Stomach (tissue), 8 donors: ENCODE measurements at regions not wholly inside any gene's neighbourhood (a gene's known extent, or its start where the extent isn't known, plus 50 kb on each side); places are given as distances from the start of the nearest gene placed in this dataset.

Source experiments
- DNase-seq, 2 donors: peaks; one replicate each; pipeline versions ENCODE4 v3.0.0 to v3.0.0-alpha.2; 2013 to 2019
- H3K27ac ChIP-seq, 5 donors: fragments of 200-600 bp in 4 of 5; sonication (generic) in 4 of 5; one replicate each; pipeline ENCODE4 v1.5.1; 2013 to 2019; ENCODE audit warnings: mild to moderate bottlenecking in 1 of 5, moderate library complexity in 1 of 5
- H3K27me3 ChIP-seq, 3 donors: fragments of 200-600 bp; sonication (generic); one replicate each; pipeline ENCODE4 v1.5.1; 2017 to 2019; ENCODE audit warnings: mixed run types in 1 of 3
- H3K36me3 ChIP-seq, 4 donors: fragments of 200-600 bp; sonication (generic); 1 replicate in 3 of 4; 2 replicates in 1 of 4; pipeline ENCODE4 v1.5.1; 2016 to 2019
- H3K4me1 ChIP-seq, 4 donors: fragments of 200-600 bp; sonication (generic); one replicate each; pipeline ENCODE4 v1.5.1; 2016 to 2019
- H3K4me3 ChIP-seq, 4 donors: fragments of 200-600 bp; sonication (generic) in 3 of 4; one replicate each; pipeline ENCODE4 v1.5.1; 2016 to 2019; ENCODE audit warnings: mild to moderate bottlenecking in 1 of 4
- H3K9me3 ChIP-seq, 4 donors: fragments of 200-600 bp; sonication (generic); one replicate each; pipeline ENCODE4 v1.5.1; 2016 to 2019
- EP300 ChIP-seq: sonication (generic); formaldehyde crosslinking; IDR thresholded peaks from one replicate; pipeline ENCODE4 v1.6.1; 2017; ENCODE audit warnings: antibody characterized with exemption
- POLR2A ChIP-seq, 4 donors: fragments of 450-650 bp; IDR thresholded peaks; one replicate each; pipeline ENCODE4 v1.6.1; 2016; ENCODE audit warnings: antibody characterized with exemption in 4 of 4, control low read depth in 2 of 4, mild to moderate bottlenecking in 1 of 4, moderate library complexity in 1 of 4
- POLR2AphosphoS5 ChIP-seq, 3 donors: sonication (generic); formaldehyde crosslinking; IDR thresholded peaks; one replicate each; pipeline ENCODE4 v1.6.1; 2016; ENCODE audit warnings: antibody characterized with exemption in 3 of 3
- WGBS, 5 donors: extraction: QIAGEN DNeasy Blood & Tissue Kit in 3 of 5; methylation state at CpG; one replicate each; pipeline versions ENCODE4 v1.1.5 to v1.1.7; 2013 to 2018; 5-methylcytosine and 5-hydroxymethylcytosine counted together
- intact Hi-C: fragments of 100-400 bp; cut with DNase I; formaldehyde crosslinking; loops from one replicate; pipeline ENCODE4 v1.15.1; 2023; ENCODE audit warnings: low total_unique reads
- TF ChIP-seq, protein P1 (sequence below), 7 experiments: fragments of 450-650 bp in 4 of 7; fragments of 200-600 bp in 3 of 7; sonication (generic) in 3 of 7; IDR thresholded peaks; one replicate each; pipeline ENCODE4 v1.5.1; 2016 to 2019; ENCODE audit warnings: antibody characterized with exemption in 7 of 7, control low read depth in 2 of 7, mild to moderate bottlenecking in 1 of 7
- donor health status: healthy with polysubstance abuse.
- donor health status: Bipolar disorder and iron deficiency.
- donor health status: healthy.

DNA sequence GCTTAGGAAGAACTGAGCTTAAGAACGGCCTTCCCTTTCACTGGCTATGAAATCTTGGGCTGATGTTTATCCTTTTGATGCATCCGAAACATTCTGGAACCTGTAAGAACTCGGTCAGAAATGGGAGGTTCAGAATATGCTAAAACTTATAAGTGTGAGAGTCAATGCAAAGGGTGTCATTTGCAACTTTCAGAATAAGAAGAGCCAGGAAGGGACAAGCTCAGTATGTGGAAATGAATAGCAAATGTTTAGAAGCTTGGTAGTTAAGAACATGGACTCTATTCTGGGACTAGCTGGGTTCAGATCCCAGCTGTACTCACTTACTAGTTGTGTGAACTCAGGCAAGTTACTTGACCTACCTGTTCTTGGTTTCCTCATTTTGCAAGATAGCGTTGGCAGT is 234.1 kb downstream of the OMA1 start:
- Histone ChIP-seq H3K36me3 (no peaks in the 10 kb centered on the region), H3K27ac (no peak overlapping the region), H3K4me3 (no peak overlapping the region), H3K27me3 (no peaks in the 10 kb centered on the region), H3K9me3 (no peaks in the 10 kb centered on the region), H3K4me1 (peaks cover 0 to 5% (median 0%) of the 10 kb centered on the region in 4 donors)
- DNase-seq = no peak
- TF ChIP-seq POLR2AphosphoS5 (IDR thresholded peaks at IDR 0.05) (no peak), POLR2A (IDR thresholded peaks at IDR 0.05) (no peak), EP300 (no peak)
- TF ChIP-seq, protein P1, sequence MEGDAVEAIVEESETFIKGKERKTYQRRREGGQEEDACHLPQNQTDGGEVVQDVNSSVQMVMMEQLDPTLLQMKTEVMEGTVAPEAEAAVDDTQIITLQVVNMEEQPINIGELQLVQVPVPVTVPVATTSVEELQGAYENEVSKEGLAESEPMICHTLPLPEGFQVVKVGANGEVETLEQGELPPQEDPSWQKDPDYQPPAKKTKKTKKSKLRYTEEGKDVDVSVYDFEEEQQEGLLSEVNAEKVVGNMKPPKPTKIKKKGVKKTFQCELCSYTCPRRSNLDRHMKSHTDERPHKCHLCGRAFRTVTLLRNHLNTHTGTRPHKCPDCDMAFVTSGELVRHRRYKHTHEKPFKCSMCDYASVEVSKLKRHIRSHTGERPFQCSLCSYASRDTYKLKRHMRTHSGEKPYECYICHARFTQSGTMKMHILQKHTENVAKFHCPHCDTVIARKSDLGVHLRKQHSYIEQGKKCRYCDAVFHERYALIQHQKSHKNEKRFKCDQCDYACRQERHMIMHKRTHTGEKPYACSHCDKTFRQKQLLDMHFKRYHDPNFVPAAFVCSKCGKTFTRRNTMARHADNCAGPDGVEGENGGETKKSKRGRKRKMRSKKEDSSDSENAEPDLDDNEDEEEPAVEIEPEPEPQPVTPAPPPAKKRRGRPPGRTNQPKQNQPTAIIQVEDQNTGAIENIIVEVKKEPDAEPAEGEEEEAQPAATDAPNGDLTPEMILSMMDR (IDR thresholded peaks at IDR 0.05) = no peak
- 76 to 89% (median 81%) methylated on average over 4 of the region's 4 CpGs for WGBS, 5 donors
- intact Hi-C loops = no loop called here

DNA sequence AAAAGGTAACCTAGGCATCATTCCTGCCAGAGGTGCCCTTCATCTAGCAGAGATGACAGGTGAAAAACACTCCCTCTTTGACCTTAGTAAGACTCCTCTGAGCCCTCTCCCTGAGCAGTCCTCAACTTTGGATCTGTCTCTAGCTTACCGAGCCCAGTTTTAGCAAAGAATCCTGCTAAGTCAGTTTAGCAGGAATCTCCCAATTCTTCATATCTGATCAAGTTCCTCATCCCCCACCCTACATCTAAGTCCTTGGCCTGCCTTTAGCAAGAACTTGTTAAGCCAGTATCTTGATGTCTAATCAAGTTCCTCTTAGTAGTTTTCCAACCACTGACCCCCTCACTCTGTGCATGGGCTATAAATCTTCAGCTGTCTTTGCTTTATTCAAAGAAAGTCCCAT is 235.6 kb downstream of the OMA1 start:
- H3K9me3 ChIP-seq = no peaks in the 10 kb centered on the region
- intact Hi-C loops = no loop called here
- H3K36me3 ChIP-seq = no peaks in the 10 kb centered on the region
- WGBS, 5 donors = 61 to 92% (median 76%) methylated on average over 1 of the region's 1 CpG
- H3K4me3 ChIP-seq = no peak overlapping the region
- no peak for TF ChIP-seq EP300
- TF ChIP-seq, protein P1 (IDR thresholded peaks at IDR 0.05) = no peak
- TF ChIP-seq POLR2AphosphoS5 (IDR thresholded peaks at IDR 0.05) = no peak
- TF ChIP-seq POLR2A (IDR thresholded peaks at IDR 0.05) = no peak
- H3K27me3 ChIP-seq = no peaks in the 10 kb centered on the region
- H3K4me1 ChIP-seq = no peaks in the 10 kb centered on the region
- no peak overlapping the region for H3K27ac ChIP-seq
- no peak for DNase-seq

DNA sequence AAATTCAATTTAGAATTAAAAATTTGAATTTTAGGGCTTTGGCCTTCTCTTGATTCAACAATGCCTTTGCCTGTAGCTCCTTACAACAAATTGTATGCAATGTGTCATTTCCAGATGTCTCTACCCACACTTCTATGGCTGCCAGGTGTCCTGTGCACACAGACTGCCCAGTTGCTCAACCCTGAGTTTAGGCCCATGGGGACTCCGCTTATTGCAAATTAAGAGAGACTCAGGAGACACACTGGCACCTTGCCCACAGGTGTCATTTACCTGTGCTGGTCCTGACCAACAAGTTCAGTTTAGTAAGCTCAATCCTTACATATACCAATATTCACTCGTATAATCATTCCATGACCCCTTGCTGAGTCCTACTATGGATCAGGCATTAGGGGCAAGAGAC is 236.1 kb downstream of the OMA1 start:
- H3K36me3 ChIP-seq = no peaks in the 10 kb centered on the region
- intact Hi-C loops = no loop called here

DNA sequence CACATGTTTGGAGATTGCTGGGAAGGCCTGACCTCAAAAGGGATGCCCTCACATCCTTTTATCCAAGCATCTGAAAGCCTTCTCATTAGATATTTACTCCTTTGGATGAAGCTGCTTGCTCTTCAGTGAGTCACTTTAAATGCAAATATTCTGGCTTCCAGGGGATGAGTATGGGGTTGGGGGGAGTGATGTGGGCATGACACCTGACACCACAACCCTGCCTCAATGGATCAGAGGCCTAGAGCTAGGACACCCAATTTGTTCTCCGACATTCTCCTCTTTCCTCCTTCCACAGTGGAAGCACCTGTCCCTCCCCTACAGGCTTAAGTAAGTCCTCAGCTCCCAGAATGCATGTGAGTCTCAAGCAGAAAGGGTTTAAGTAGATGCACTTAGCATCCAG is 238.3 kb downstream of the OMA1 start:
- 41 to 73% (median 56%) methylated on average over 1 of the region's 1 CpG for WGBS, 5 donors
- Histone ChIP-seq H3K9me3 (no peaks in the 10 kb centered on the region), H3K27ac (no peak overlapping the region), H3K36me3 (no peaks in the 10 kb centered on the region), H3K27me3 (no peaks in the 10 kb centered on the region), H3K4me1 (no peaks in the 10 kb centered on the region), H3K4me3 (no peak overlapping the region)
- no peak for DNase-seq
- TF ChIP-seq, protein P1 (IDR thresholded peaks at IDR 0.05) = no peak
- TF ChIP-seq POLR2A (IDR thresholded peaks at IDR 0.05) = no peak
- no peak for TF ChIP-seq POLR2AphosphoS5 (IDR thresholded peaks at IDR 0.05)
- no peak for TF ChIP-seq EP300
- intact Hi-C loops = no loop called here

More for the DNA sequence above, 236.1 kb downstream of the OMA1 start:
- no peak for TF ChIP-seq POLR2A (IDR thresholded peaks at IDR 0.05)
- no peak for TF ChIP-seq EP300
- TF ChIP-seq POLR2AphosphoS5 (IDR thresholded peaks at IDR 0.05) = no peak
- TF ChIP-seq, protein P1 (IDR thresholded peaks at IDR 0.05) = no peak
- Histone ChIP-seq H3K4me3 (no peak overlapping the region), H3K27me3 (no peaks in the 10 kb centered on the region), H3K4me1 (no peaks in the 10 kb centered on the region), H3K9me3 (no peaks in the 10 kb centered on the region), H3K27ac (no peak overlapping the region)
- DNase-seq = no peak
- WGBS, 5 donors = 88 to 96% (median 95%) methylated on average over 2 of the region's 2 CpGs
